ENCODE measurements at regions not wholly inside any gene's neighbourhood (a gene's known extent, or its start where the extent isn't known, plus 50 kb on each side); places are given as distances from the start of the nearest gene placed in this dataset.

DNA sequence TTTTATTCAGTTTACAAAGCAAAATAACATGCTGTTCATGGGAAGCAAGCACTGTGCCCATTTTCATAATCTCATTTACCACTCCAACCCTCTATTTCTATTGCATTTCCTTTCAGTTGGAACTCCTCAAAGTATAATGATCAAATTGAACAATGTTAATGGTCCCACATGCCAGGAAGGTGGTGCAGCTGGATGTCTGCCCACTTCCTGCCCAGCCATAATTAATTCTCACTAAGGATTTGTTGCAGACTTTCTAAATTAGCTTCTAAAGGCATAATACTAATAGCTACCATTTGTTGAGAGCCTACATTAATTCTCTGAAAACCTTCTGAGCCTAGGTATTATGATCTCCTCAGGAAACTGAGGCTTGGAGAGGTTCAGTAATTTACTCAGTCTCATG lies 316.1 kb upstream of the TPM1 start:
- H3K27me3 Mint-ChIP-seq (ENCODE audit: low read depth): no peaks in the 10 kb centered on the region
- H3K36me3 Mint-ChIP-seq (ENCODE audit: low read depth): peaks cover 16% of the 10 kb centered on the region
- TF ChIP-seq, protein P1, sequence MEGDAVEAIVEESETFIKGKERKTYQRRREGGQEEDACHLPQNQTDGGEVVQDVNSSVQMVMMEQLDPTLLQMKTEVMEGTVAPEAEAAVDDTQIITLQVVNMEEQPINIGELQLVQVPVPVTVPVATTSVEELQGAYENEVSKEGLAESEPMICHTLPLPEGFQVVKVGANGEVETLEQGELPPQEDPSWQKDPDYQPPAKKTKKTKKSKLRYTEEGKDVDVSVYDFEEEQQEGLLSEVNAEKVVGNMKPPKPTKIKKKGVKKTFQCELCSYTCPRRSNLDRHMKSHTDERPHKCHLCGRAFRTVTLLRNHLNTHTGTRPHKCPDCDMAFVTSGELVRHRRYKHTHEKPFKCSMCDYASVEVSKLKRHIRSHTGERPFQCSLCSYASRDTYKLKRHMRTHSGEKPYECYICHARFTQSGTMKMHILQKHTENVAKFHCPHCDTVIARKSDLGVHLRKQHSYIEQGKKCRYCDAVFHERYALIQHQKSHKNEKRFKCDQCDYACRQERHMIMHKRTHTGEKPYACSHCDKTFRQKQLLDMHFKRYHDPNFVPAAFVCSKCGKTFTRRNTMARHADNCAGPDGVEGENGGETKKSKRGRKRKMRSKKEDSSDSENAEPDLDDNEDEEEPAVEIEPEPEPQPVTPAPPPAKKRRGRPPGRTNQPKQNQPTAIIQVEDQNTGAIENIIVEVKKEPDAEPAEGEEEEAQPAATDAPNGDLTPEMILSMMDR (IDR thresholded peaks at IDR 0.05): no peak
- no peak for DNase-seq (ENCODE audit: low spot score)
- H3K9me3 Mint-ChIP-seq (ENCODE audit: low read depth): peaks cover 11% of the 10 kb centered on the region
- no peak overlapping the region for H3K4me3 Mint-ChIP-seq (ENCODE audit: unreplicated experiment)
- no peak overlapping the region for H3K27ac Mint-ChIP-seq (ENCODE audit: unreplicated experiment)
- H3K4me1 Mint-ChIP-seq (ENCODE audit: low read depth): no peaks in the 10 kb centered on the region

DNA sequence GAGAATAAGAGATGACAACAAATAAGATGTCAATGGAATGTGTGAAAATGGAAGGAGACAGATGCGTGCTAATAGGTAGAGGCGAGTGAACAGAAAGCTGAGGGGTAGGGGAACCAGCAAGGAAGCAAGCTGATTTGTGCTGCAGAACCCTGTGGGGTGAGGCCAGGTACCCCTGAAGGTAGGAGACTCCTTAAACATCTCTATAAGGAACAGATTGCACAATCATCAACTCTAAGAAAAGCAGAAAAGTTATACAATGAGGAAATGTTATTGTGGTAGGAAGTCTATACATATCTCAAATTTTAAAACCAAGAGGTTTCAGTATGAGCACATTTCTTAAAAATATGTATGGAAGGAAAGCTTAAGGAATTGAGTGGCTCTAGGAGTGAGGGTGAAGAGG lies 315.0 kb upstream of the TPM1 start:
- peaks cover 21% of the 10 kb centered on the region for H3K36me3 Mint-ChIP-seq (ENCODE audit: low read depth)
- no peak for DNase-seq (ENCODE audit: low spot score)
- H3K9me3 Mint-ChIP-seq (ENCODE audit: low read depth): peaks cover 11% of the 10 kb centered on the region
- TF ChIP-seq, protein P1 (IDR thresholded peaks at IDR 0.05): no peak
- H3K4me3 Mint-ChIP-seq (ENCODE audit: unreplicated experiment): no peak overlapping the region
- no peak overlapping the region for H3K27ac Mint-ChIP-seq (ENCODE audit: unreplicated experiment)
- H3K4me1 Mint-ChIP-seq (ENCODE audit: low read depth): no peaks in the 10 kb centered on the region
- no peaks in the 10 kb centered on the region for H3K27me3 Mint-ChIP-seq (ENCODE audit: low read depth)

DNA sequence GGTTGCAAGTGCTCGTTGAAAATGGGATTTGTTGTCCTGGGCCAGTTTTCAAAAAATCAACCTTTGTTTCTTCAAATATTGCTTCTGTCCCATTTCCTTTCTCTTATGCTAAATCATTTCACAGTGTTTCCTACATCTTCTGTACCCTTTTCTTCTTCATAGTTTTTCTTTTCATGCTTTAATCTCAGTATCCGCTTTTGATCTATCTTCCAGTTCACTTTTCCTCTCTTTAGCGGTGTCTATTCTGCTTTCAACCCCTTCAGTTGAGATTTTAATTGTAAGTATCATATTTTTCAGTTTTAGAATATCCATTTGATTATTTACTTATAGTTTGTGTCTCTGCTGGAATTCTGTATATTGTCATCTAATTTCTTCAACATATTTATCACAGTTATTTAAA lies 311.7 kb upstream of the TPM1 start:
- peaks cover 16% of the 10 kb centered on the region for H3K36me3 Mint-ChIP-seq (ENCODE audit: low read depth)
- H3K4me1 Mint-ChIP-seq (ENCODE audit: low read depth): no peaks in the 10 kb centered on the region
- no peak overlapping the region for H3K4me3 Mint-ChIP-seq (ENCODE audit: unreplicated experiment)
- TF ChIP-seq, protein P1 (IDR thresholded peaks at IDR 0.05): no peak
- DNase-seq (ENCODE audit: low spot score): no peak
- peaks cover 11% of the 10 kb centered on the region for H3K9me3 Mint-ChIP-seq (ENCODE audit: low read depth)
- no peaks in the 10 kb centered on the region for H3K27me3 Mint-ChIP-seq (ENCODE audit: low read depth)
- no peak overlapping the region for H3K27ac Mint-ChIP-seq (ENCODE audit: unreplicated experiment)

DNA sequence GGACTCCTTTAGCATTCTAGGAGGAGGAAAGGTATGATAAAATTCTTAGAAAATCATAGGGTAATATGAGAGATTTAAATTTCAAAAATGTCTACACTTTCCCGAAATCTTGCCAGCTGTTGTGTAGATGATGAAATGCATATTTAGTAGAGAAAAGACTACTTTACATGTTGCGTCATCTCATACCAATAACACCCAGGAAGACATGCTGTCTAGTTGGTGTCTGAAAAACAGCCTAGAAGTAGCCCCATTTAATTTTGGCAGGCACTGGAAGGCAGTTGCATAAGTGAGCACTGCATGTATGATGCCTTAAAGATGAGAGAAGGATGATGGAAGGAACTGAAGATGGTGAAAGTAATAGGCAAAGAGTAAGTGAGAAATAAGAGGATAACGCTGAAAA lies 310.5 kb upstream of the TPM1 start:
- H3K9me3 Mint-ChIP-seq (ENCODE audit: low read depth): peaks cover 11% of the 10 kb centered on the region
- H3K27ac Mint-ChIP-seq (ENCODE audit: unreplicated experiment): no peak overlapping the region

DNA sequence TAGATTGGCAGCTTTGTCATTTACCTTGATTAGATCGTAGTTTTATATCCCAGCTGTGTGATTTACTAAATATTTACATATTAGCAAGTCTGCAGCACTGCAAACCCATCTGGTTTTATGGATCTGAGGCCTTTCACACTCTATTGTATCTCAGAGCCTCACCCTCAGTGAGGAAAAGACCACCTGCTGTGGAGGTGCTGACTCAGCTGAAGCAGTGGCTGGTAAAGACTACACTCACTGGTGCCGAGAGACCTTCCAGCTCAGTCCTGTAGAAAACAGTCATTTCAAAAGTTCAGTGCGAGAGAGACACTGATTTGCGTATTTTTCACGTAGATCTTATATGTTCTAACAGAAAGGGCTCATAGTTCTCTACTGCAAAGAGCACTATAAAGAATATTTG lies 307.8 kb upstream of the TPM1 start:
- TF ChIP-seq, protein P1 (IDR thresholded peaks at IDR 0.05): no peak
- Mint-ChIP-seq H3K36me3 (ENCODE audit: low read depth) (peaks cover 18% of the 10 kb centered on the region), H3K9me3 (ENCODE audit: low read depth) (peaks cover 9% of the 10 kb centered on the region), H3K27me3 (ENCODE audit: low read depth) (no peaks in the 10 kb centered on the region), H3K4me1 (ENCODE audit: low read depth) (peaks cover 6% of the 10 kb centered on the region), H3K27ac (ENCODE audit: unreplicated experiment) (no peak overlapping the region), H3K4me3 (ENCODE audit: unreplicated experiment) (no peak overlapping the region)
- no peak for DNase-seq (ENCODE audit: low spot score)

More for the DNA sequence above, 310.5 kb upstream of the TPM1 start:
- Mint-ChIP-seq H3K27me3 (ENCODE audit: low read depth) (no peaks in the 10 kb centered on the region), H3K4me3 (ENCODE audit: unreplicated experiment) (no peak overlapping the region), H3K36me3 (ENCODE audit: low read depth) (peaks cover 16% of the 10 kb centered on the region), H3K4me1 (ENCODE audit: low read depth) (no peaks in the 10 kb centered on the region)
- TF ChIP-seq, protein P1 (IDR thresholded peaks at IDR 0.05): no peak
- DNase-seq (ENCODE audit: low spot score): no peak

All from chondrocyte (in vitro differentiated cells).